ENCODE measurements at regions not wholly inside any gene's neighbourhood (a gene's known extent, or its start where the extent isn't known, plus 50 kb on each side); places are given as distances from the start of the nearest gene placed in this dataset.
"Not testable (repeated sequence)": the region's sequence is repeated elsewhere in the genome, so short reads cannot be mapped to it uniquely, and the experiment has no call there.

- no peak for DNase-seq (ENCODE audit: low spot score)
Observed at GRCh38 chrX:139026811-139027210, 315.3 kb upstream of the FGF13 start.

DNA sequence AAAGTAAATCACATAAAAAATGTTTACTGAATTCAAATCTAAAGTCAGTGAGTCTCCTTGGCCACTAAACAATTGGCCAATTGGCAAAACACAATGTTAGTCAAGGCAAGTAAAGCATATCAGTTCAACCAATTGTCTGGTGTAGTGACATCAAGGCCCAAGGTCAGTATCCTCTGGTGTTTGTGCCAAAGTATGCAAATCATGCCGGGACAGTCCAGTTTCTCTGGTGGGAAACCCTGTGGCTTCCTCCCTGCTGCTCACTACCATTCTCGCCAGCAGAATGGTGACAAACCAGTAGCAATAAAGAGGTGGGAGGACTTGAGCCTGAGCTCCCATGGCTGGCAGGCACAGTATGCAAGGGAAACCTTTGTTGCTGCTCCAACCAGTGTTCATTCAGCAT lies 314.9 kb upstream of the FGF13 start:
- DNase-seq (ENCODE audit: low spot score): no peak

GRCh38 chrX:139025816-139026215 lies 314.3 kb upstream of the FGF13 start:
- no peak for DNase-seq (ENCODE audit: low spot score)

DNA sequence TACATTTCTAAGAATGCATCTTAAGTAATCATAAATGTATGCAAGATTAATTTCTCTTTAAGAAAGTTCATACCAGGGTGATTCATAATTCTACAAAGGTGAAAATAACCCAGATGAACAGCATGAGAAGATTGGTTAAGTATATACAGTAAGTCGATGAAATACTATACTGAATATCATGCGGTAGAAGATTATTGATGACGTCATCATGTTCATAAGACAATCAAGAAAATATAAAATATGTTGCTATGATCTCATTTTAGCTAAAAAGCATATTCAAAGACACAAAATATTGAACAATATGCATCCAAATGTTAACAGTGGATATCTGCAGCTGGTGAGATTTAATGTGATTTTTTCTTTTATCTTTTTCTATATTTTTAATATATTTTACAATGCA lies 312.0 kb upstream of the FGF13 start:
- no peak for DNase-seq (ENCODE audit: low spot score)

DNA sequence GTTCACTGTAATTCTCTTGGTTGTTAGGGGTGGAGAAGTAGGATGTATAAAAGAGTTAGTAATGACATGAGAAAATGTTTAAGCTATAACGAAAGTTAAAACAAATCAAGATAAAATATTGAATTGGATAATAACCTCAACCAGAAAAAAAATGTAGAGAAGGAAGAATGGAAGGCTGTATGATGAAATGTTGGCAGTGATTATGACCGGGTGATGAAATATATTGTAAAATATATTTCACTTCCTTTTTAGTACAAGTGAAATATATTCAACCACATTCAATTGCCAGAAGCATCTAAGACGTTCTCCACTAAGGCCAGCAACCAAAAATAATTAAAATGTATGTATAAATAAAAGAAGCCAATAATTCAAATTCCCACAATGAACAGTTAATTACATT lies 309.3 kb upstream of the FGF13 start:
- no peak for DNase-seq (ENCODE audit: low spot score)

DNA sequence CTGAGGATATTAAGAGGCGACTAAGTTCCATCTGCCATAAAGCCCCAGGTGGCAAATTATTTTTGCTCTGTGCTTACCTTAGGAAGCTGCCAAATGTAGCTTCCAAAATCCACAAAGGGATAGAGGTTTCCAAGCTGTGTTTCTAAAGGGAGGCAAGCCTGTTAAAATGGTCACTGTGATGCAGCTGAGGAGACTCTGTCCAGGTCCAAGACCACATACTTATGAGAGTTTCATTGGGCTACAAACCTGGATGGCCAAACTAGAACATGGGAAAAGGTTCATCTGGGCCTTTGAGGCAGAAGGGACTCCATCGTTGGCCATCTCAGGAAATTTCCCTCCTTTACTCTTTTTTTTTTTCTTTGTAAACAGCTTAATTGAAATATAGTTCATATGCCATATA lies 306.9 kb upstream of the FGF13 start:
- DNase-seq (ENCODE audit: low spot score): no peak

DNA sequence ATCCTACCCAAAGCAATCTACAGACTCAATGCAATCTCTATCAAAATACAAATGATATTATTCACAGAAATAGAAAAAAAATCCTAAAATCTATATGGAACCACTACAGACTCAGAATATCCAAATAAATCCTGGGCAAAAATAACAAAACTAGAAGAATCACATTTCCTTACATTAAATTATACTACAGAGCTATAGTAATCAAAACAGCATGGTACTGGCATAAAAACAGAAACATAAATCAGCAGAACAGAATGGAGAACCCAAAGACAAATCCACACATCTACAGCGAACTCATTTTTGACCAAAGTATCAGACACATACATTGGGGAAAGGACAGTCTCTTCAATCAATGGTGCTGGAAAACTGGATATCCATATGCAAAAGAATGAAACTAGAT lies 304.1 kb upstream of the FGF13 start:
- DNase-seq (ENCODE audit: low spot score): no peak

DNA sequence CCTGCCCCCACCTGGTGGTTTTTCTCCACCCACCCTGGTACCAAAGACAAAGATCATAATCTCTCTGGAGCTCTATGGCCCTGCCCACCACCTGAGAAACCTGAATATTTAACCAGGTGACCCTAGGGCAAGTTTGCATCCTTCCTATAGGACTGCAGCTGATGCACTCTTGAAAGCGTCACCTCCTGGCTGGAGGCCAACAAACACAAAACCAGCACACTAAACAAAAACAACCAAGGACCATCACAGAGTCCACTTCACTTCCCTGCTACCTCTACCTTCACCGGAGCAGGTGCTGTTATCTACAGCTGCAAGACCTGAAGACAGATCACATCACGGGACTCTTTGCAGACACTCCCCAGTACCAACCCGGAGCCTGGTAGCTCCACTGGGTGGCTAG lies 296.7 kb upstream of the FGF13 start:
- DNase-seq (ENCODE audit: low spot score): no peak

- not testable (repeated sequence) for DNase-seq (ENCODE audit: low spot score)
Observed at GRCh38 chrX:139003856-139004527, 292.5 kb upstream of the FGF13 start.

- no peak for DNase-seq (ENCODE audit: low spot score)
Observed at GRCh38 chrX:139002319-139002718, 290.8 kb upstream of the FGF13 start.

DNA sequence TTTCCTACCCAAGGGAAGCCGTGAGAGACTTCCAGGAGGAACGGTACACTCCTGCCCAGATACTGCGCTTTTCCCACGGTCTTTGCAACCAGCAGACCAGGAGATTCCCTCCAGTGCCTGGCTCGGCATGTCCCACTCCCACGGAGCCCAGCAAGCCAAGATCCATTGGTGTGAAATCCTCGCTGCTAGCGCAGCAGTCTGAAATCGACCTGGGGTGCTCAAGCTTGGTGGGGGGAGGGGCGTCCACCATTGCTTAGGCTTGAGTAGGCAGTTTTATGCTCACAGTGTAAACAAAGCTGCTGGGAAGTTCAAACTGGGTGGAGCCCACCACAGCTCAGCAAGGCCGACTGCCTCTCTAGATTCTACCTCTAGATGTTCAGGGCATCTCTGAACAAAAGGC lies 284.8 kb upstream of the FGF13 start:
- DNase-seq (ENCODE audit: low spot score): no peak

- no peak for DNase-seq (ENCODE audit: low spot score)
Observed at GRCh38 chrX:138995458-138995857, 283.9 kb upstream of the FGF13 start.

- DNase-seq (ENCODE audit: low spot score): not testable (repeated sequence)
Observed at GRCh38 chrX:138990425-138990824, 278.9 kb upstream of the FGF13 start.

GRCh38 chrX:138986866-138987265 lies 275.3 kb upstream of the FGF13 start:
- DNase-seq (ENCODE audit: low spot score): no peak

DNA sequence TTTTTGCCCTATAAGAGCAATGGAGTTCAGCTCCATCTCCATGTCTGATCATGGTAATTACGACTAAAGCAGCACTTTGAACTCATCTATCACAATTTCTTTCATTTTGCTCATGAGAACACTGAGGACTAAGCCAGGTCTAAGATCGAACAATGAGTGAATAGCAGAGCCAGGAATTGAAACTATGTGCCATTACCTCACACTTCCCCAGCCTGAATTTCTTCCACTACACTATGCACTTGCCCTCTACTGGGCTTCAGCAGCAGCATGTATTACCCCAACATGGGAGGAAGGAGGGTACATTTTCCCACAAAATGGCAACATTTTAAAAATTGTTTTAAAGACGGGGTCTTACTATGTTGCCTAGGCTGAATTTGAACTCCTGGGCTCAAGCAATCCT lies 274.7 kb upstream of the FGF13 start:
- DNase-seq (ENCODE audit: low spot score): no peak

GRCh38 chrX:138982365-138982764 lies 270.8 kb upstream of the FGF13 start:
- DNase-seq (ENCODE audit: low spot score): no peak

DNA sequence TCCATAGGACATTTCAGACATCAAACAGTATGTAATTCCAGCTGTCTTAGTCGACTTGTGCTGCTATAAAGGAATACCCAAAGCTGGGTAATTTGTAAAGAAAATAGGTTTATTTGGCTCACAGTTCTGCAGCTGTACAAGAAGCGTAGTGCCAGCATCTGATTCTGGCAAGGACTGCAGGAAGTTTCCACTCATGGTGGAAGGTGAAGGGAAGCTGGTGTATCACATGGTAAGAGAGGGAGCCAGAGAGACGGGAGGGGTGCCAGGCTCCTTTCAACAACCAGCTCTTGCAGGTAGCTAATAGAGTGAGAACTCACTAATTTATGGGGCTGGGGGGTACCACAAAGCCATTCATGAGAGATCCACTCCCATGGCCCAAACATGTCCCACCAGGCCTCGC lies 253.0 kb upstream of the FGF13 start:
- DNase-seq (ENCODE audit: low spot score): no peak

GRCh38 chrX:138962419-138962818 lies 250.9 kb upstream of the FGF13 start:
- DNase-seq (ENCODE audit: low spot score): not testable (repeated sequence)

DNA sequence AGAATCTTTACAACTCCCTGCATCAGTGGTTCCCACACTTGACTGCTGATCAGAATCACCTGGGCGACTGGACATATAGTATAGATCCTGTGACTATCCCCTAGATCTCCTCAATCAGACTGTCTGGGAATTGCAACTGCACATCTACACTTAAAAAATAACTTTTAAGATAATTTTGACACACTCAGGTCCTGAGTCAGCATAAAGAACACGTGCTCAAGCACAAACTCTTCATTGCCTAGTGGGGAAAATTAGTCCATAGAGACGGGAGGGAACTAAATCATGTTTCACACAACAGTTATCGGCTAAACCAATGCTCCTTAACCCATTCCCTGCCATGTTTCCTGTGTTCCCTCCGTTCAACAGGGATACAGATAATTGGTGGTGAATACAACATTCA lies 243.5 kb upstream of the FGF13 start:
- no peak for DNase-seq (ENCODE audit: low spot score)

DNA sequence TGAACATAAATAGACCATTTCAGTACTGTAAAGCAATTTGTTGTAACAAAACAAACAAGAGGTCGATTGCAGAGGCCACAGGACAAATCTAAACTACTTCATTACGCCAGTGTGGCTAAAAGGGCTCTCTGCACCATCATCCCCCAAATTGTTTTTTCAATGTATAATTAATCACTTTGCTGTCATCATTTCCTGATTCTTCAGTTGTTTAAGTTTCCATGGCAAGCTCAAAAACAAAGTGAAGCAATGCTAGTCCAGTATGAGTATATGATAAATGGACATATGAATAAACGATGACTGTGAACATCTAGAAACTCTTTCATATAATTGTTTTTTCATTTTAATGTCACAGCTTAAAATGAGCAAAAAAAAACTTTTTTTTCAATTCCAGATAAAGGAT lies 235.4 kb upstream of the FGF13 start:
- DNase-seq (ENCODE audit: low spot score): no peak

DNA sequence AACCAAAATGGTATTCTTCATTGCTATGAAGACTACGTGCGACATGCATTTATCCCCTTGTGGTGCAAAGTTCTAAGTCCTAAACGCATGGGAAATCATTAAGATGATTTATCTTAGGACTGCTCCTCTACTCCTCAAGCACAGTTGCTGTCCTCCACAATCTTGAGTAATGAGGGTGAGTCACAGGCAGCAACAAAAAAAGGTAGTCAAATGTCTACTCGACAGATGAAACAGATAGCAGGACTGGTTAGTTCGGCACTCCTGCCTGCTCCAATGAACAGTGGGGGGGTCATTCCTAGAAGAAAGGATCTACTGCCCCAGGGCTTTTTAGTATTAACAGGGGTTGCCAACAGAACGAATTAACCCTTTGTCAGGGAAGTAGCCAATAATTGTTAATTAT lies 233.7 kb upstream of the FGF13 start:
- DNase-seq (ENCODE audit: low spot score): no peak

- no peak for DNase-seq (ENCODE audit: low spot score)
Observed at GRCh38 chrX:138939038-138939437, 227.5 kb upstream of the FGF13 start.

DNA sequence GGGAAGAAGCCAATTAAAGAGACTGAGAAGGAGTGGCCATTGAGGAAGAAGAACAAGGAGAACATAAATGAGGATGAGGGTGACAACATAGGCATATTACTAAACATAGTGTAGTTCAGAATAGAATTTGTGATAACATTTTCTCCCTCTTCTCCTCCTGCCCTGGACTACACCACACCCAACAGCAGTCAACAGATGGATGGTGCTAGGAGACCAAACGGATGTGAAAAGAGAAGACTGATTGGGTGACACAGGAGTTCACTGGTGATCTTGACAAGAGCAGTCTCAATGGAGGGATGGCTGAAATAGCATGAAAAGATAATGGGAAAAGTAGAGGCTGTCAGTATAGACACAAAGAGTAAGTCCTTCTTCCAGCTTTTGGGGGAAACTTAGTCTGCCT lies 226.5 kb upstream of the FGF13 start:
- DNase-seq (ENCODE audit: low spot score): no peak

DNA sequence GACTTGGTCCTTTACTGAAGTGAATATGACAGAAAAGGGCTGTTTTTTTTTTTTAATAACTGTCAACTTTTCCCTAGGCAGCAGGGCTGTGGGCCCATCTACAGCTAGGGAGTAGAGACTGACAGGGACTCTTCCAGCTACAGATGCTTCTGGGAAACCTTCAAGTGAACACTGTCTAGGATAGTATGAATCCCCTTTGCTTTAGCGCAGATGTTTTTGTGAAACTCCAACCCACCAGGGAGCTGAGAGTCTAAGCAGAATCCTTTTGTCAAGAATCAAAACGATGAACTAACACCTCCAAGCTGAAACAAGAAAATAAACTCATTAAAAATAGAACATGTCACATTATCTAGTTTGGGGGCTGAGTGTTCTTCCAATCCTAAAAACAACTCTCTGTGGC lies 219.7 kb upstream of the FGF13 start:
- no peak for DNase-seq (ENCODE audit: low spot score)

DNA sequence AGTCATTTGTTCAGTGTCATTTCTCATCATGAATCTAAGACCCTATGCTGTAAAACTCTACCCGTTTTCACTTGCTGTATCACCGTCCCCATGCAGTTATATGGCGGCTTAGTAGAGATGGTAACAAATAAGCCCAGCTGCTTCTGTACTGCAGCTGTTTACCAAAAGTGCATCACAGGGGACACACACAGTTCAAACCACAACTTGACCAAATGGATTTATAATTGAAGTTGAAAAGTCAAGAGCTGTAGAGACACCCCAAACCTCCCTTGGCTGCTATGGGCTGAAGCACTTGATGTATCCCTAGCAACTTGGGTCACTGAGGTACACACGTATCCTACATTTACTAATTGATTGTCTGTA lies 219.0 kb upstream of the FGF13 start:
- no peak for DNase-seq (ENCODE audit: low spot score)

Measured in germinal center (tissue), 1 donor.